GM08714 (cell line): ENCODE measurements at regions not wholly inside any gene's neighbourhood (a gene's known extent, or its start where the extent isn't known, plus 50 kb on each side); places are given as distances from the start of the nearest gene placed in this dataset.
"Not testable (repeated sequence)": the region's sequence is repeated elsewhere in the genome, so short reads cannot be mapped to it uniquely, and the experiment has no call there.

Experiments used
- H3K4me3 ChIP-seq: fragments of 200-500 bp; sonication (Bioruptor generic); 2 replicates; pipeline ENCODE4 v1.5.1; 2014; ENCODE audit warnings: mild to moderate bottlenecking, low read length, inconsistent platforms
- ZNF274 ChIP-seq: IDR thresholded peaks from 2 replicates; pipeline ENCODE4 v1.6.1; 2012; ENCODE audit warnings: mild to moderate bottlenecking, low read depth, low read length

GRCh38 chrX:40788698-40789097, 53.4 kb upstream of the MED14 start:
- H3K4me3 ChIP-seq: not testable (repeated sequence)

DNA sequence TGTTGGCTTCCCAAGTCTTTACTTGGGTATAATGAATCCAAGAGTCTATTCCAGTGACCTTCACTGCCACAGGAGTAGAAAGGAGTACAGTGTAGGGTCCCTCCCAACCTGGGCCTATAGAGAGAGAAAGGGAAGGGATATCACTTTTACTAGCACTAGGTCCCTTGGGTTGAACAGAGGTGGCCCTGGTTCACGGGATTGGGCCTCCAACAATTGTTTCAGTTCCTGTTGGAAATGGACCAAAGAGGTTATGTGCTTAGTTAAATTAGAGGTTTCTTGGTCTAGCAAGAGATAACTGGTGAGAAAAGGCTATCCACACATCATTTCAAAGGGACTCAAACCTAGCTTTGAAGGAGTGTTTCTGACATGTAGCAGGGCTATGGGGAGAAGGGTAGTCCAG, 57.1 kb upstream of the MED14 start:
- no peak for TF ChIP-seq ZNF274
- no peak overlapping the region for H3K4me3 ChIP-seq

DNA sequence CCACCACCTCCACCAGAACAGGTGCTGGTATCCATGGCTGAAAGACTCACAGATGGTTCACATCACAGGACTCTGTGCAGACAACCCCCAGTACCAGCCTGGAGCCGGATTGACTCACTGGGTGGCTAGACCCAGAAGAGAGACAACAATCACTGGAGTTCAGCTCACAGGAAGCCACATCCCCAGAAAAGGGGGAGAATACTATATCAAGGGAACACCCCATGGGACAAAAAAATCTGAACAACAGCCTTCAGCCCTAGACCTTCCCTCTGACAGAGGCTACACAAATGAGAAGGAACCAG, 59.4 kb upstream of the MED14 start:
- not testable (repeated sequence) for H3K4me3 ChIP-seq

DNA sequence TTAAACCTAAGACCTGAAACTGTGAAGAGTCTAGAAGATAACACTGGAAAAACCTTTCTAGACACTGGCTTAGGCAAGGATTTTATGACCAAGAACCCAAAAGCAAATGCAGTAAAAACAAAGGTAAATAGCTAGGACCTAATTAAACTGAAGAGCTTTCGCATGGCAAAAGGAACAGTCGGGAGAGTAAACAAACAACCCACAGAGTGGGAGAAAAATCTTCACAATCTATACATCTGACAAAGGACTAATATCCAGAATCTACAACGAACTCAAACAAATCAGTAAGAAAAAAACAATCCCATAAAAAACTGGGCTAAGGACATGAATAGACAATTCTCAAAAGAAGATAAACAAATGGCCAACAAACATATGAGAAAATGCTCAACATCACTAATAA, 64.4 kb upstream of the MED14 start:
- H3K4me3 ChIP-seq: not testable (repeated sequence)

- no peak overlapping the region for H3K4me3 ChIP-seq
- no peak for TF ChIP-seq ZNF274
Measured at GRCh38 chrX:40805404-40805803, 70.1 kb upstream of the MED14 start.

DNA sequence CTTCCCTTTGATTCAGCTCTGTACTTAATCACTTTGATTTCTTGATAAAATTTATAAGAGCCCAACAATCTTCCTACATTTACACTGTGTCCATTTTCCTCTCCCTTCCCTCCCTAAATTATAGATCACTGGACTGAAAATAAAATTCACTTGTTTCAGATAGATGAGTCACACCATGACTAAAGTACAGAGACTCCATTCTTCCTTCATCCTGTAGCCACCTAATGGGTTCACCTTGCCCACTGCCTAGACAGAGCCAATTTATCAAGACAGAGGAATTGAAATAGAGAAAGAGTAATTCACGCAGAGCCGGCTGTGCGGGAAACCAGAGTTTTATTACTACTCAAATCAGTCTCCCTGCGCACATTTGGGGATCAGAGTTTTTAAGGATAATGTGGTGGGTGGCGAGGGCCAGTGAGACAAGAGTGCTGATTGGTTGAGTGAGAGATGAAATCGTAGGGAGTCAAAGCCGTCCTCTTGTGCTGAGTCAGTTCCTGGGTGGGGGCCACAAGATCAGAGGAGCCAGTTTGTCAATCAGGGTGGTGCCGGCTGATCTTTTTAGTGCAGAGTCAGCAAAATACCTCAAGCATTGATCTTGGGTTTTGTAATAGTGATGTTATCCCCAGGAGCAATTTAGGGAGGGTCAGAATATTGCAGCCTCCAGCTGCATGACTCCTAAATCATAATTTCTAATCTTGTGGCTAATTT, 71.3 kb upstream of the MED14 start:
- H3K4me3 ChIP-seq: no peak overlapping the region
- TF ChIP-seq ZNF274: no peak

GRCh38 chrX:40807384-40807783, 72.0 kb upstream of the MED14 start:
- TF ChIP-seq ZNF274: no peak
- no peak overlapping the region for H3K4me3 ChIP-seq

GRCh38 chrX:40808203-40808602, 72.9 kb upstream of the MED14 start:
- H3K4me3 ChIP-seq: no peak overlapping the region
- no peak for TF ChIP-seq ZNF274

DNA sequence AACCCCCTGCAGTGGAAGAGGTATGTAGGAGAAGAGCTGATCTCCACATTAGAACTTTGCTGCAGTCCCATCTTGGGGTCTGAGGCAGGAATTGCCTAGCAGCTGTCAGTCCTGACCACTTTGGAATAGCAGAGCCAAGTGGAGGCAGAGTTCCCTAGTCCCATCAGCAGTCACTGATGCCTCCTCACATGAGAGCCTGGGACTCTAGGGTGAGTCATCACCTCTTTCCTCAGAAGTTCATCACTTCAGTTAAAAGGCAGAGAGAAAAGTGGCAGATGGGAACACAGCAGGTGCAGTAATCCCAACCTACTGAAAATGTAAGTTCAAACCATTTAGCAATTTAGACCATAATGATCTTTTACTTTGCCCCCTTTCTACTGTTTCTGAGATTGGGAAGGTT, 73.9 kb upstream of the MED14 start:
- no peak for TF ChIP-seq ZNF274
- no peak overlapping the region for H3K4me3 ChIP-seq

- H3K4me3 ChIP-seq: not testable (repeated sequence)
Measured at GRCh38 chrX:40815045-40815444, 79.7 kb upstream of the MED14 start.

GRCh38 chrX:40816906-40817305, 81.6 kb upstream of the MED14 start:
- H3K4me3 ChIP-seq: no peak overlapping the region
- TF ChIP-seq ZNF274: no peak

DNA sequence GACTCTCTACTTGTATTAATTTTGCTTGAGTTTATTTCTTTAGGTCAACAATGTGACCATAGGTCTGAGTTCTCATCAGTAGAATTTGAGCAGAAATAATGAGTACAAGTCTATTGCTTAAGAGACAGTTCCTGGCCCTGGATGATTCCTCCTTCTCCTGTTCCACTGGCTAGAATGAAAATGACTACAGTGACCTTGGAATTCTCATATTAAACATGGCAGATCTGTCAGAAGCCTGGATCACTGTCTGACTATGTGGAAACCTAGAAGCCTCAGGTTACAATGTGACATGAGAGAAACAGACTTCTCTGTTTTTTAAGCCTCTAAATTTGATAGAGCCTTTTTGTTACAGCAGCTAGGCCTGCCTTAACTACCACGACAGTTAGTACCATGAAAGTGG, 82.9 kb upstream of the MED14 start:
- no peak for TF ChIP-seq ZNF274
- H3K4me3 ChIP-seq: no peak overlapping the region

- no peak for TF ChIP-seq ZNF274
- H3K4me3 ChIP-seq: no peak overlapping the region
Measured at GRCh38 chrX:40821780-40822179, 86.4 kb upstream of the MED14 start.

DNA sequence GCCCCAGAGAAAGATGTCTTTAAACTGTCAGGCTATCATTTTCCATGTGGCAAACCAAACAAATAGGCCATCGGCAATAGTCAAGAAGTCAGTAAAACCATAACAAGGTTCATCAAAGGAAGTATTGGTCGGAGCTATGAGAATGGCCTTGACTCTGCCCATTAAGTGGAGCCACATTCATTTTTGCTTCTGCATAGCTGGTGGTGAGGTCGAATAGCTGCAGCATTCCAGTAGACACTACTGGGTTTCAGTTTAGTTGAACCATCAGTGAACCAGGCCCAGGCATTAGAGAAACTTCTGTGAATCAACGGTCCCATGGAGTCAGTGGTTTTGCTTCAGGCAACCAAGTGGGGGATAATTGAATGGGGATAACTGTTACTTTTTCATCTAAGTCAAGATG, 92.0 kb upstream of the MED14 start:
- H3K4me3 ChIP-seq: no peak overlapping the region

GRCh38 chrX:40831750-40832149, 96.4 kb upstream of the MED14 start:
- H3K4me3 ChIP-seq: no peak overlapping the region
- no peak for TF ChIP-seq ZNF274

More for the DNA sequence above, 92.0 kb upstream of the MED14 start:
- no peak for TF ChIP-seq ZNF274

DNA sequence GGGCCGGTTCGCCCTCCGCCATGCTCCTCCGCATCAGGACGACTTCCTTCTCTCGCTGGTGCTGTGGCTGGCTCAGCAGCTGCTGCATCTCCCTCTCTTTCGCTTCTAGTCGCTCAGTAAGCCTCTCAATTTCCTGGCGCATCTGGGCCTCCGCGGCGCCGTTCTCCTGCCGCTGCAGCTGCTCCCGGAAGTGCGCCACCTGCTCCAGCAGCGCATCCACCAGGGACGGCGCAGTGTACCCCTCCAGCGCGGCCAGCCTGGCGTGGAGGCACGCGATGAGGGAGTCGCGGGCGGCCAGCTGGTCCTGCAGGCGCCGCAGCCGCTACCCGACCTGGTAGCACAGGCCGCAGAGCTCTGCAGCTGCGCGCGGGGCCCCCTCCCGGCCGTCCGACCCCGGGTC, 97.4 kb upstream of the MED14 start:
- no peak overlapping the region for H3K4me3 ChIP-seq
- TF ChIP-seq ZNF274: no peak

DNA sequence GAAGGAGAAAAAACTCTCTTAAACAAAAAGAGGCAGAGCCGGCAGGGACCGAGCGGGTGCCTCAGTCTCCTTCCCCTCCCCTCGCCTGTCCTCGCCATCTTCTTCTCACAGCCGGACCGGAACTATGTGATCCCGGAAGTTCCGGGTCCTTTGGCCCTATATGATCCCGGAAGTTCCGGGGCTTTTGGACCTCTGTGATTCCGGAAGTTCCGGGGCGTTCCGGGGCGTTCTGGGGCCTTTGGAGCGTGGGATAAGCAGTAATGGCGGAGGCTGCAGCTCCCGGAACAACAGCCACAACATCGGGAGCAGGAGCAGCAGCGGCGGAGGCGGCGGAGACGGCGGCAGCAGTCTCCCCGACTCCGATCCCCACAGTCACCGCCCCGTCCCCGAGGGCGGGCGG, 98.9 kb upstream of the MED14 start:
- no peak overlapping the region for H3K4me3 ChIP-seq
- TF ChIP-seq ZNF274: no peak
